ENCODE measurements at regions not wholly inside any gene's neighbourhood (a gene's known extent, or its start where the extent isn't known, plus 50 kb on each side); places are given as distances from the start of the nearest gene placed in this dataset.

- TF ChIP-seq CTCF (IDR thresholded peaks at IDR 0.05 in 8 of 11, conservative IDR thresholded peaks at IDR 0.05 in 3 of 11): no peak
- TF ChIP-seq POLR2A (IDR thresholded peaks at IDR 0.05): no peak
- no peak for TF ChIP-seq POLR2AphosphoS5 (IDR thresholded peaks at IDR 0.05)
- 82 to 92% (median 89%) methylated on average over 17 to 20 of the region's 20 CpGs for WGBS, 5 donors
- Histone ChIP-seq H3K36me3 (no peaks in the 10 kb centered on the region), H3K9me3 (no peaks in the 10 kb centered on the region), H3K27ac (no peak overlapping the region), H3K27me3 (replicated peaks in 1 of 7) (peaks cover 0 to 50% (median 9%) of the 10 kb centered on the region in 7 donors), H3K4me1 (peaks cover 0 to 8% (median 0%) of the 10 kb centered on the region in 6 donors), H3K4me3 (no peak overlapping the region)
- DNase-seq: no peak
- intact Hi-C loops (cut with DNase I; ENCODE audit: low total_unique reads): no loop called here
Observed at GRCh38 chr1:30374400-30375070, 348.9 kb downstream of the MATN1 start.

GRCh38 chr1:30373471-30374399 lies 349.6 kb downstream of the MATN1 start:
- H3K4me3 ChIP-seq: no peak overlapping the region
- 80 to 88% (median 81%) methylated on average over 16 to 25 of the region's 25 CpGs for WGBS, 5 donors
- no peaks in the 10 kb centered on the region for H3K9me3 ChIP-seq
- DNase-seq: no peak
- H3K27me3 ChIP-seq (replicated peaks in 1 of 7): peaks cover 0 to 42% (median 9%) of the 10 kb centered on the region in 7 donors
- TF ChIP-seq CTCF (IDR thresholded peaks at IDR 0.05 in 8 of 11, conservative IDR thresholded peaks at IDR 0.05 in 3 of 11) (no peak), POLR2AphosphoS5 (IDR thresholded peaks at IDR 0.05) (no peak), POLR2A (IDR thresholded peaks at IDR 0.05) (no peak)
- intact Hi-C loops (cut with DNase I; ENCODE audit: low total_unique reads): no loop called here
- peaks cover 0 to under 1% (median 0%) of the 10 kb centered on the region in 6 donors for H3K4me1 ChIP-seq
- no peaks in the 10 kb centered on the region for H3K36me3 ChIP-seq
- no peak overlapping the region for H3K27ac ChIP-seq

GRCh38 chr1:30372792-30373433 lies 350.5 kb downstream of the MATN1 start:
- Histone ChIP-seq H3K4me3 (no peak overlapping the region), H3K27ac (no peak overlapping the region), H3K4me1 (no peaks in the 10 kb centered on the region), H3K27me3 (replicated peaks in 1 of 7) (peaks cover 0 to 34% (median 5%) of the 10 kb centered on the region in 7 donors), H3K9me3 (no peaks in the 10 kb centered on the region), H3K36me3 (no peaks in the 10 kb centered on the region)
- TF ChIP-seq CTCF (IDR thresholded peaks at IDR 0.05 in 8 of 11, conservative IDR thresholded peaks at IDR 0.05 in 3 of 11) (no peak), POLR2AphosphoS5 (IDR thresholded peaks at IDR 0.05) (no peak), POLR2A (IDR thresholded peaks at IDR 0.05) (no peak)
- no peak for DNase-seq
- 49 to 64% (median 60%) methylated on average over 7 of the region's 7 CpGs for WGBS, 5 donors
- intact Hi-C loops (cut with DNase I; ENCODE audit: low total_unique reads): no loop called here

Measured in spleen (tissue), 11 donors.